IMR-90 (cell line): ENCODE measurements at regions not wholly inside any gene's neighbourhood (a gene's known extent, or its start where the extent isn't known, plus 50 kb on each side); places are given as distances from the start of the nearest gene placed in this dataset.

ENCODE experiments used
- ATAC-seq: fragments of 200-7000 bp; cut with Tn5 transposase; 2 replicates; pipeline ENCODE4 v1.9.1; 2020; ENCODE audit warnings: low read depth, mild to moderate bottlenecking, moderate library complexity
- BruUV-seq: library from RNA; stranded (reverse); fragments of 400-500 nt; replicated peaks from 2 replicates; lab custom pipeline; 2021; lab: Mats Ljungman, UMichigan
- CTCF ChIA-PET: fragments of 300-600 bp; formaldehyde crosslinking; extraction: SDS; loops from one replicate; lab custom pipeline; 2021; ENCODE audit warnings: antibody characterized with exemption; lab: Yijun Ruan, JAX
- POLR2A ChIA-PET: fragments of 300-600 bp; sonication (Branson Sonifier 250); formaldehyde crosslinking; loops from one replicate; lab custom pipeline; 2022; ENCODE audit warnings: antibody characterized with exemption; ENCODE audit not compliant: unreplicated experiment; lab: Charles Lee
- DNase-seq: peaks from one replicate; pipeline ENCODE4 v3.0.0; 2013
- H2AFZ ChIP-seq: replicated peaks from 2 replicates; pipeline ENCODE3; 2013; ENCODE audit warnings: low read length, mild to moderate bottlenecking; ENCODE audit not compliant: poor library complexity
- H2AK5ac ChIP-seq: 2 replicates; pipeline ENCODE4 v1.6.1; 2013; ENCODE audit warnings: low read depth, low read length, inconsistent platforms
- H2AK9ac ChIP-seq: replicated peaks from 2 replicates; pipeline ENCODE3; 2013; ENCODE audit warnings: mild to moderate bottlenecking, low read depth, low read length, moderate library complexity; ENCODE audit not compliant: poor library complexity
- H2BK120ac ChIP-seq: 2 replicates; pipeline ENCODE4 v1.6.1; 2013; ENCODE audit warnings: low read depth, low read length, inconsistent platforms
- H2BK15ac ChIP-seq: 3 replicates; pipeline ENCODE4 v1.6.1; 2013; ENCODE audit warnings: low read depth, low read length, inconsistent platforms
- H2BK20ac ChIP-seq: 2 replicates; pipeline ENCODE4 v1.6.1; 2013; ENCODE audit warnings: low read depth, mild to moderate bottlenecking, inconsistent platforms, low read length, moderate library complexity
- H2BK5ac ChIP-seq: 2 replicates; pipeline ENCODE4 v1.6.1; 2013; ENCODE audit warnings: mild to moderate bottlenecking, low read depth, low read length, inconsistent platforms; ENCODE audit not compliant: poor library complexity, severe bottlenecking
- H3K14ac ChIP-seq: replicated peaks from 2 replicates; pipeline ENCODE4 v1.6.1; 2013; ENCODE audit warnings: low read depth, low read length, inconsistent platforms
- H3K18ac ChIP-seq: 2 replicates; pipeline ENCODE4 v1.6.1; 2013; ENCODE audit warnings: low read depth, low read length, control low read depth
- H3K23ac ChIP-seq: 2 replicates; pipeline ENCODE4 v1.6.1; 2013; ENCODE audit warnings: low read depth, low read length, inconsistent platforms
- H3K27ac ChIP-seq: 2 replicates; pipeline ENCODE4 v1.5.1; 2013; ENCODE audit warnings: mild to moderate bottlenecking, control low read depth, low read length; ENCODE audit not compliant: insufficient read depth
- H3K27me3 ChIP-seq: 2 replicates; pipeline ENCODE4 v1.6.1; 2013; ENCODE audit warnings: low read length; ENCODE audit not compliant: control insufficient read depth, insufficient read depth
- H3K36me3 ChIP-seq: 2 replicates; pipeline ENCODE4 v1.6.1; 2013; ENCODE audit warnings: low read length, mixed read lengths; ENCODE audit not compliant: control insufficient read depth, insufficient read depth
- H3K4ac ChIP-seq: 2 replicates; pipeline ENCODE4 v1.6.1; 2013; ENCODE audit warnings: low read depth, low read length, inconsistent platforms
- H3K4me1 ChIP-seq: 2 replicates; pipeline ENCODE4 v1.6.1; 2013; ENCODE audit warnings: low read length, mixed read lengths; ENCODE audit not compliant: control insufficient read depth, insufficient read depth
- H3K4me2 ChIP-seq: 2 replicates; pipeline ENCODE4 v1.6.1; 2013; ENCODE audit warnings: low read depth, mild to moderate bottlenecking, control low read depth, low read length, moderate library complexity
- H3K4me3 ChIP-seq: 2 replicates; pipeline ENCODE4 v1.5.1; 2013; ENCODE audit warnings: low read depth, mild to moderate bottlenecking, control low read depth, low read length, moderate library complexity; ENCODE audit not compliant: insufficient read depth
- H3K56ac ChIP-seq: 2 replicates; pipeline ENCODE4 v1.6.1; 2013; ENCODE audit warnings: low read length, inconsistent platforms; ENCODE audit not compliant: insufficient read depth; ENCODE audit errors: extremely low read depth
- H3K79me1 ChIP-seq, 2 experiments: 2 replicates each; pipeline ENCODE4 v1.6.1; 2013; ENCODE audit warnings: low read length in 2 of 2, inconsistent platforms in 1 of 2, low read depth in 1 of 2
- H3K9ac ChIP-seq: 2 replicates; pipeline ENCODE4 v1.6.1; 2013; ENCODE audit warnings: low read depth, low read length, control low read depth
- H3K9me1 ChIP-seq: 2 replicates; pipeline ENCODE4 v1.6.1; 2013; ENCODE audit warnings: low read length, inconsistent platforms; ENCODE audit not compliant: insufficient read depth
- H3K9me3 ChIP-seq: 2 replicates; pipeline ENCODE4 v1.6.1; 2013; ENCODE audit warnings: low read length; ENCODE audit not compliant: control insufficient read depth, insufficient read depth
- H4K20me1 ChIP-seq: 2 replicates; pipeline ENCODE4 v1.6.1; 2013; ENCODE audit warnings: low read length, inconsistent platforms; ENCODE audit not compliant: insufficient read depth
- H4K5ac ChIP-seq: 2 replicates; pipeline ENCODE4 v1.6.1; 2013; ENCODE audit warnings: mild to moderate bottlenecking, low read depth, low read length, control low read depth
- H4K8ac ChIP-seq, 2 experiments: 2 replicates each; pipeline ENCODE4 v1.6.1; 2013; ENCODE audit warnings: low read depth in 2 of 2, low read length in 2 of 2, control low read depth in 1 of 2, inconsistent platforms in 1 of 2
- H4K91ac ChIP-seq: 2 replicates; pipeline ENCODE4 v1.6.1; 2013; ENCODE audit warnings: low read depth, low read length, inconsistent platforms; ENCODE audit not compliant: insufficient read depth
- BHLHE40 ChIP-seq: fragments of 150-350 bp; IDR thresholded peaks from 2 replicates; pipeline ENCODE4 v1.6.1; 2016; ENCODE audit warnings: mild to moderate bottlenecking, low read depth, low read length
- CEBPB ChIP-seq: IDR thresholded peaks from 2 replicates; pipeline ENCODE4 v1.6.1; 2012; ENCODE audit warnings: low read depth, low read length, improper control_type of control experiment
- CHD1 ChIP-seq: IDR thresholded peaks from 2 replicates; pipeline ENCODE4 v1.6.1; 2012; ENCODE audit warnings: low read depth, low read length, improper control_type of control experiment
- CTCF ChIP-seq: conservative IDR thresholded peaks from 2 replicates; pipeline ENCODE4 v1.5.1; 2012; ENCODE audit warnings: mild to moderate bottlenecking, low read depth, low read length, improper control_type of control experiment
- FOS ChIP-seq: fragments of 150-350 bp; IDR thresholded peaks from 2 replicates; pipeline ENCODE4 v1.6.1; 2016; ENCODE audit warnings: low read depth, low read length
- MAFK ChIP-seq: IDR thresholded peaks from 2 replicates; pipeline ENCODE4 v1.6.1; 2012; ENCODE audit warnings: low read depth, low read length, improper control_type of control experiment
- MAZ ChIP-seq: IDR thresholded peaks from 2 replicates; pipeline ENCODE4 v1.6.1; 2012; ENCODE audit warnings: low read depth, mild to moderate bottlenecking, low read length, improper control_type of control experiment, moderate library complexity, borderline replicate concordance
- MXI1 ChIP-seq: IDR thresholded peaks from 2 replicates; pipeline ENCODE4 v1.6.1; 2012; ENCODE audit warnings: low read depth, mild to moderate bottlenecking, low read length, moderate library complexity, borderline replicate concordance
- NFE2L2 ChIP-seq: fragments of 150-350 bp; IDR thresholded peaks from 2 replicates; pipeline ENCODE4 v1.6.1; 2016; ENCODE audit warnings: low read depth, mild to moderate bottlenecking, low read length
- POLR2A ChIP-seq: IDR thresholded peaks from 2 replicates; pipeline ENCODE4 v1.6.1; 2012; ENCODE audit warnings: mild to moderate bottlenecking, low read depth, low read length
- RAD21 ChIP-seq: IDR thresholded peaks from 2 replicates; pipeline ENCODE4 v1.6.1; 2012; ENCODE audit warnings: low read length, improper control_type of control experiment
- RCOR1 ChIP-seq: IDR thresholded peaks from 2 replicates; pipeline ENCODE4 v1.6.1; 2012; ENCODE audit warnings: mild to moderate bottlenecking, low read length, improper control_type of control experiment; ENCODE audit not compliant: insufficient replicate concordance
- RFX5 ChIP-seq: IDR thresholded peaks from 2 replicates; pipeline ENCODE4 v1.8.0; 2012; ENCODE audit warnings: low read depth, mild to moderate bottlenecking, low read length, moderate library complexity
- SMC3 ChIP-seq: fragments of 150-350 bp; IDR thresholded peaks from 2 replicates; pipeline ENCODE4 v1.6.1; 2016; ENCODE audit warnings: low read depth, mild to moderate bottlenecking, antibody characterized with exemption, low read length, moderate library complexity
- WGBS, 2 experiments: methylation state at CpG; one replicate each; pipeline versions ENCODE4 v1.1.5 to v1.1.7; 2013; ENCODE audit warnings: missing lambda C conversion rate in 2 of 2; ENCODE audit not compliant: insufficient read length in 1 of 2; ENCODE audit errors: extremely low coverage in 2 of 2; 5-methylcytosine and 5-hydroxymethylcytosine counted together
- dilution Hi-C: fragments of 300-500 bp; cut with HindIII; formaldehyde crosslinking; loops from one replicate; pipeline ENCODE4 v1.14.3; 2018; ENCODE audit warnings: low sequenced_read_pairs; ENCODE audit not compliant: unreplicated experiment
- in situ Hi-C: fragments of 300-500 bp; cut with MboI; formaldehyde crosslinking; loops from 3 replicates; pipeline ENCODE4 v1.14.3; 2019; ENCODE audit warnings: low sequenced_read_pairs, inconsistent platforms, mixed read lengths
- intact Hi-C: fragments of 100-400 bp; cut with micrococcal nuclease; formaldehyde crosslinking; loops from 2 replicates; pipeline ENCODE4 v1.10.0; 2022
- TF ChIP-seq, protein P1 (sequence below): fragments of 150-350 bp; IDR thresholded peaks from 2 replicates; pipeline ENCODE4 v1.6.1; 2016; ENCODE audit warnings: low read depth, mild to moderate bottlenecking, low read length, moderate library complexity, borderline replicate concordance
- TF ChIP-seq, protein P2 (sequence below): fragments of 150-350 bp; IDR thresholded peaks from 2 replicates; pipeline ENCODE4 v1.6.1; 2017; ENCODE audit warnings: mild to moderate bottlenecking, antibody characterized with exemption, low read length, low read depth

DNA sequence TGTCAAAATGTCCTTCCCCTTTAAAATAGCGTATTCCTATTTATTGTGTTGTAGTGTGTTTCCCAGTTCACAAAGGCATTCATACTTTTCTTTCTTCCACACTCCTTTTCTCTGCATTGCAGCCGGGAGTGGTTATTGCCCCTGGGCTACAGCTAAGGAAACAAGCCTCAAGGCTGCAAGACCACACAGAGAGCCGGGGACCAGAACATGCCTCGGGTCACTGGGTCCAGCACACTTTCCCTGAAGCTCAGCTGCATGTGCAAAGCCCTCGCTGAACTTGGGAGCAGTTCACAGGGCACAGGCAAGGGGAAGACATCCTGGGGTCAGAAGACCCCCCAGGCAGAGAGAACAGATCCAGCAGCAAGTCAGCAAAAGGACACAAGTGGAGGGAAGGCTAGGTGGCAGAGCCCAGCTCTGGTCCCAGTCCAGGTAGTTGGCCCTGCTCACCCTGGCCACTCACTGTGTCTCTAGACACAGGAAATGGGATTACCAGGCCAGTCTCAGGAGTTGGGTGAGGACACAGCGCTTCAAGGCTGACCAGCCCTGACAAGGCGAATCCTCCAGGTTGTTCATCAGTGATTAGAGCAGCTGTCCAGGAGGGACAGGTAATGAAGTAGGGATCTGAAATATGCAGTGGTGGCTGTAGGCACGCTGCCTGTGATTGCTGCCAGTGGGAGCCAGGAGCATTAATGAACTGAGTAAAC is 118.2 kb downstream of the CD83 start:
- no peak overlapping the region for H3K18ac ChIP-seq
- no peak overlapping the region for H2BK20ac ChIP-seq
- no peaks in the 10 kb centered on the region for H3K36me3 ChIP-seq
- H3K4me2 ChIP-seq: no peak overlapping the region
- H3K4ac ChIP-seq: no peak overlapping the region
- H3K14ac ChIP-seq: no peak overlapping the region
- H2BK5ac ChIP-seq: no peak overlapping the region
- CTCF ChIA-PET: no interaction called here
- dilution Hi-C loops (no loop called here), in situ Hi-C loops (no loop called here), intact Hi-C loops (no loop called here)
- H2AFZ ChIP-seq: peak overlapping the region; percentile 22
- no peak overlapping the region for H3K9ac ChIP-seq
- no TSS peak for BruUV-seq
- no peak overlapping the region for H4K91ac ChIP-seq
- H2AK5ac ChIP-seq: no peak overlapping the region
- H4K5ac ChIP-seq: no peak overlapping the region
- no peak overlapping the region for H2AK9ac ChIP-seq
- no peak overlapping the region for H2BK120ac ChIP-seq
- no peaks in the 10 kb centered on the region for H3K79me1 ChIP-seq
- H3K27ac ChIP-seq: no peak overlapping the region
- no peak overlapping the region for H3K56ac ChIP-seq
- POLR2A ChIA-PET: no interaction called here
- no CpG with 5 or more reads among the region's 8 CpGs for WGBS, 2 experiments
- H3K4me1 ChIP-seq: no peaks in the 10 kb centered on the region
- H3K23ac ChIP-seq: no peak overlapping the region
- ATAC-seq: no peak
- no peak for DNase-seq
- no peak overlapping the region for H3K4me3 ChIP-seq
- no peaks in the 10 kb centered on the region for H3K9me1 ChIP-seq
- H4K8ac ChIP-seq: no peak overlapping the region
- no peak for TF ChIP-seq CTCF
- TF ChIP-seq BHLHE40: no peak
- no peak for TF ChIP-seq RFX5
- TF ChIP-seq MAFK: no peak
- no peak for TF ChIP-seq SMC3
- TF ChIP-seq FOS: no peak
- TF ChIP-seq MXI1: no peak
- no peak for TF ChIP-seq MAZ
- TF ChIP-seq CHD1: no peak
- TF ChIP-seq, protein P1, sequence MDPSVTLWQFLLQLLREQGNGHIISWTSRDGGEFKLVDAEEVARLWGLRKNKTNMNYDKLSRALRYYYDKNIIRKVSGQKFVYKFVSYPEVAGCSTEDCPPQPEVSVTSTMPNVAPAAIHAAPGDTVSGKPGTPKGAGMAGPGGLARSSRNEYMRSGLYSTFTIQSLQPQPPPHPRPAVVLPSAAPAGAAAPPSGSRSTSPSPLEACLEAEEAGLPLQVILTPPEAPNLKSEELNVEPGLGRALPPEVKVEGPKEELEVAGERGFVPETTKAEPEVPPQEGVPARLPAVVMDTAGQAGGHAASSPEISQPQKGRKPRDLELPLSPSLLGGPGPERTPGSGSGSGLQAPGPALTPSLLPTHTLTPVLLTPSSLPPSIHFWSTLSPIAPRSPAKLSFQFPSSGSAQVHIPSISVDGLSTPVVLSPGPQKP: no peak
- no peak for TF ChIP-seq RAD21
- TF ChIP-seq, protein P2, sequence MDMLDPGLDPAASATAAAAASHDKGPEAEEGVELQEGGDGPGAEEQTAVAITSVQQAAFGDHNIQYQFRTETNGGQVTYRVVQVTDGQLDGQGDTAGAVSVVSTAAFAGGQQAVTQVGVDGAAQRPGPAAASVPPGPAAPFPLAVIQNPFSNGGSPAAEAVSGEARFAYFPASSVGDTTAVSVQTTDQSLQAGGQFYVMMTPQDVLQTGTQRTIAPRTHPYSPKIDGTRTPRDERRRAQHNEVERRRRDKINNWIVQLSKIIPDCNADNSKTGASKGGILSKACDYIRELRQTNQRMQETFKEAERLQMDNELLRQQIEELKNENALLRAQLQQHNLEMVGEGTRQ: no peak
- TF ChIP-seq POLR2A: no peak
- no peak for TF ChIP-seq CEBPB
- TF ChIP-seq RCOR1: no peak
- no peak for TF ChIP-seq NFE2L2
- H4K20me1 ChIP-seq: no peaks in the 10 kb centered on the region
- no peak overlapping the region for H2BK15ac ChIP-seq
- no peaks in the 10 kb centered on the region for H3K9me3 ChIP-seq
- peaks cover 11% of the 10 kb centered on the region for H3K27me3 ChIP-seq
